Uterus (tissue), 3 donors: ENCODE measurements at regions not wholly inside any gene's neighbourhood (a gene's known extent, or its start where the extent isn't known, plus 50 kb on each side); places are given as distances from the start of the nearest gene placed in this dataset.
"Not testable (repeated sequence)": the region's sequence is repeated elsewhere in the genome, so short reads cannot be mapped to it uniquely, and the experiment has no call there.

Experiments
- DNase-seq, 2 donors: peaks; one replicate each; pipeline ENCODE4 v3.0.0-alpha.2; 2019 to 2020
- H3K27ac ChIP-seq, 2 donors: fragments of 200-600 bp; sonication (generic); 1 replicate in 1 of 2; 2 replicates in 1 of 2; pipeline ENCODE4 v1.5.1; 2016 to 2018
- H3K27me3 ChIP-seq, 2 donors: fragments of 200-600 bp; sonication (generic); one replicate each; pipeline ENCODE4 v1.5.1; 2018 to 2019; ENCODE audit warnings: control low read depth in 1 of 2
- H3K36me3 ChIP-seq, 2 donors: fragments of 200-600 bp; sonication (generic); one replicate each; pipeline ENCODE4 v1.5.1; 2019; ENCODE audit warnings: control low read depth in 1 of 2
- H3K4me1 ChIP-seq, 2 donors: fragments of 200-600 bp; sonication (generic); one replicate each; pipeline ENCODE4 v1.5.1; 2018 to 2019; ENCODE audit warnings: control low read depth in 1 of 2
- H3K4me3 ChIP-seq, 2 donors: fragments of 200-600 bp; sonication (generic); 1 replicate in 1 of 2; 2 replicates in 1 of 2; pipeline ENCODE4 v1.5.1; 2018 to 2019; ENCODE audit warnings: mild to moderate bottlenecking in 1 of 2
- H3K9me3 ChIP-seq, 2 donors: fragments of 200-600 bp; sonication (generic); one replicate each; pipeline ENCODE4 v1.5.1; 2019; ENCODE audit warnings: control low read depth in 1 of 2
- CTCF ChIP-seq, 4 experiments: fragments of 200-600 bp in 2 of 4; fragments of 450-650 bp in 2 of 4; sonication (generic) in 2 of 4; IDR thresholded peaks; one replicate each; pipeline ENCODE4 v1.5.1; 2016 to 2019; ENCODE audit warnings: antibody characterized with exemption in 4 of 4, mild to moderate bottlenecking in 2 of 4, moderate library complexity in 1 of 4
- POLR2A ChIP-seq, 2 donors: fragments of 450-650 bp; IDR thresholded peaks; one replicate each; pipeline ENCODE4 v1.6.1; 2016; ENCODE audit warnings: antibody characterized with exemption in 2 of 2, mild to moderate bottlenecking in 1 of 2, moderate library complexity in 1 of 2
- intact Hi-C: fragments of 100-400 bp; cut with DNase I; formaldehyde crosslinking; loops from one replicate; pipeline ENCODE4 v1.15.1; 2023; ENCODE audit warnings: low total_unique reads
- donor health status: DM: yes; HTN: yes; CAD: no.

GRCh38 chr4:128428397-128428796 is 140.8 kb upstream of the PGRMC2 start:
- TF ChIP-seq CTCF (IDR thresholded peaks at IDR 0.05), result no peak
- TF ChIP-seq POLR2A (IDR thresholded peaks at IDR 0.05), result no peak
- Histone ChIP-seq H3K36me3 (no peaks in the 10 kb centered on the region), H3K27me3 (no peaks in the 10 kb centered on the region), H3K4me1 (no peaks in the 10 kb centered on the region), H3K27ac (no peak overlapping the region), H3K4me3 (no peak overlapping the region), H3K9me3 (no peaks in the 10 kb centered on the region)
- intact Hi-C loops, result no loop called here
- DNase-seq, result no peak

- Histone ChIP-seq H3K27me3 (no peaks in the 10 kb centered on the region), H3K27ac (no peak overlapping the region), H3K9me3 (no peaks in the 10 kb centered on the region), H3K4me1 (no peaks in the 10 kb centered on the region), H3K4me3 (no peak overlapping the region), H3K36me3 (no peaks in the 10 kb centered on the region)
- no peak for DNase-seq
- TF ChIP-seq POLR2A (IDR thresholded peaks at IDR 0.05), result no peak
- TF ChIP-seq CTCF (IDR thresholded peaks at IDR 0.05), result peak in 2 of 4 experiments; percentile 18 to 24
- intact Hi-C loops, result no loop called here
Observed at GRCh38 chr4:128427832-128428366, 140.3 kb upstream of the PGRMC2 start.

- TF ChIP-seq POLR2A (IDR thresholded peaks at IDR 0.05) (no peak), CTCF (IDR thresholded peaks at IDR 0.05) (no peak)
- Histone ChIP-seq H3K27ac (peak overlapping the region; percentile 40 to 42), H3K4me3 (no peak overlapping the region), H3K27me3 (no peaks in the 10 kb centered on the region), H3K36me3 (no peaks in the 10 kb centered on the region), H3K9me3 (no peaks in the 10 kb centered on the region), H3K4me1 (no peaks in the 10 kb centered on the region)
- intact Hi-C loops, result no loop called here
- DNase-seq, result no peak
Observed at GRCh38 chr4:128424527-128425497, 137.2 kb upstream of the PGRMC2 start.

- H3K36me3 ChIP-seq, H3K27me3 ChIP-seq, H3K27ac ChIP-seq, intact Hi-C loops, H3K4me1 ChIP-seq, H3K9me3 ChIP-seq, H3K4me3 ChIP-seq, DNase-seq: not testable (repeated sequence)
Observed at GRCh38 chr4:128422296-128422695, 134.7 kb upstream of the PGRMC2 start.

GRCh38 chr4:128416921-128417320 is 129.3 kb upstream of the PGRMC2 start:
- no peak for DNase-seq
- intact Hi-C loops, result no loop called here
- TF ChIP-seq POLR2A (IDR thresholded peaks at IDR 0.05), result no peak
- no peak for TF ChIP-seq CTCF (IDR thresholded peaks at IDR 0.05)
- H3K4me3 ChIP-seq, result no peak overlapping the region
- H3K27me3 ChIP-seq, result no peaks in the 10 kb centered on the region
- no peaks in the 10 kb centered on the region for H3K36me3 ChIP-seq
- H3K4me1 ChIP-seq, result no peaks in the 10 kb centered on the region
- H3K9me3 ChIP-seq, result no peaks in the 10 kb centered on the region
- no peak overlapping the region for H3K27ac ChIP-seq
